Stimulated activated memory B cell treated with anti-CD40 and anti-IgM and Interleukin-4, amounts not matched to agents 10 μg/mL and 1 μg/mL and 100 μg/mL, for 72 hours (primary cell): ENCODE measurements at regions not wholly inside any gene's neighbourhood (a gene's known extent, or its start where the extent isn't known, plus 50 kb on each side); places are given as distances from the start of the nearest gene placed in this dataset.
"Not testable (repeated sequence)": the region's sequence is repeated elsewhere in the genome, so short reads cannot be mapped to it uniquely, and the experiment has no call there.

Source experiments
- ATAC-seq: fragments of 150-1000 bp; cut with Tn5 transposase; 2 replicates; pipeline ENCODE4 v1.10.0; 2021
- H3K27ac Mint-ChIP-seq: one replicate; pipeline ENCODE4 v1.8.0; 2022; ENCODE audit warnings: mild to moderate bottlenecking, mixed read lengths
- H3K27me3 Mint-ChIP-seq: one replicate; pipeline ENCODE4 v1.8.0; 2022; ENCODE audit warnings: mixed read lengths
- H3K36me3 Mint-ChIP-seq: one replicate; pipeline ENCODE4 v1.8.0; 2022; ENCODE audit warnings: mixed read lengths
- H3K4me1 Mint-ChIP-seq: one replicate; pipeline ENCODE4 v1.8.0; 2022; ENCODE audit warnings: mixed read lengths
- H3K4me3 Mint-ChIP-seq: one replicate; pipeline ENCODE4 v1.8.0; 2022; ENCODE audit warnings: mild to moderate bottlenecking, moderate library complexity, mixed read lengths
- H3K9me3 Mint-ChIP-seq: one replicate; pipeline ENCODE4 v1.8.0; 2022; ENCODE audit warnings: mixed read lengths

DNA sequence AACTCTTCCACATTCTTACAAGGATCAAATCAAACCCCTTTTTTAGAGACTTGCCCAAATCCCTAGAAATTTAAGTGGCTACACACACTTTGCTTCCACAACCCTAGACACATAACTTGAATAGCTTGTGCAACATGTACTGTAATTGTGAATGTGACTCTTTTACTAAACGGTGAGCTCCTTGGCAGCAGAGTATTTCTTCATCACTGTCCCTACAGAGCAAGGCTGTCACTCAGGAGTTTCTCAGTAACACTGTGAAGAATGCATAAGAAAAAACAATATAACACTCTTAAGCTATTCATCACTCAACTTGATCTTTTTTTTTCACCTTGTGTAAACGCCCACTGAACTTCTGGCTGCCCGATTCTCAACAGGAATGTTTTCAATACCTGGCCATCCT, 53.8 kb upstream of the ADAMTS18 start:
- Mint-ChIP-seq H3K4me3 (no peak overlapping the region), H3K27ac (no peak overlapping the region), H3K4me1 (no peaks in the 10 kb centered on the region), H3K27me3 (no peaks in the 10 kb centered on the region), H3K9me3 (no peaks in the 10 kb centered on the region), H3K36me3 (no peaks in the 10 kb centered on the region)
- no peak for ATAC-seq

- ATAC-seq: no peak
Observed at GRCh38 chr16:77491091-77491490, 56.3 kb upstream of the ADAMTS18 start.

GRCh38 chr16:77496934-77497333, 62.1 kb upstream of the ADAMTS18 start:
- peaks cover 4% of the 10 kb centered on the region for H3K9me3 Mint-ChIP-seq
- H3K4me3 Mint-ChIP-seq: no peak overlapping the region
- H3K27me3 Mint-ChIP-seq: no peaks in the 10 kb centered on the region
- H3K27ac Mint-ChIP-seq: no peak overlapping the region
- no peaks in the 10 kb centered on the region for H3K4me1 Mint-ChIP-seq
- no peaks in the 10 kb centered on the region for H3K36me3 Mint-ChIP-seq
- ATAC-seq: no peak

More at GRCh38 chr16:77491091-77491490, 56.3 kb upstream of the ADAMTS18 start:
- Mint-ChIP-seq H3K27ac (no peak overlapping the region), H3K9me3 (no peaks in the 10 kb centered on the region), H3K27me3 (no peaks in the 10 kb centered on the region), H3K4me3 (no peak overlapping the region), H3K36me3 (no peaks in the 10 kb centered on the region), H3K4me1 (no peaks in the 10 kb centered on the region)

DNA sequence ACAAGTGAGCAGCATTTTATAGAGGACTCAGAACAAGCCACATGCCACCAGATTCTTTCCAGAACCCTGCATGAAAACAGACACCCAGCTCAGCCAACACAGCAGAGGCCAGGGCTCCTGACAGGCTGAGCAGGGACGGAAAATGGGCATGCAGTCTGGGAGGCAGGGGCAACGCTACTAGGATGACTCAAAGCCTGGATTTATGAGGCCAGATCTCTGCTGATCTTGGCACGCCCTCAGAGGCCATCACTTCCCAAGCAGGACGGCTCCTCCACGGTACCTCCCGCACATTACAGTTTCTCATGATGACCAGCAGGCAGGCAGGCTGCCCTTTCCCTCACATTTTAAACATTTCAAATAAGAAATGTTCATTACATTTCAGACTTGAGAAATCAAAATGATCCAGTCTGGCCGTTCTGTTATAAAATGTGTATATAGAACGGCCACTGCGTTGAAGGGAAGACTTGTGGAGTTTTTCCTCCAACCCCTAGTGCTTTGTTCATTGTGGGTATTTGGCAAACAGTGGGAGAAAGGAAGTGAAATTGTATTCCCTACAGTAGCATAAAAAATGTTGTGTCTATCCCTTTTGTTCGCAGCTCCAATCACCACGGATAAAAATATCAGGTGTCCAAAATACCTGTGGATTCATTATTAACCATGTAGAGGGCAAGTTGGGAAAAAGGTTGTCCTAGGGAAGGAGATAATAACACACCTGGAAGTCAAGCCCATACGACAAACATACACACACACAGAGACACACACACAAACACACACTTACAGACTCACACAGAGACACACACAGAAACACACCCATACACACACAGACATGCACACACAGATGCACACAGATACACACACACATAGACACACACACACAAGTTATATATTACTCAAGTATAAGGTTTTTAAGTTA, 64.8 kb upstream of the ADAMTS18 start:
- Mint-ChIP-seq H3K4me1 (no peaks in the 10 kb centered on the region), H3K27me3 (no peaks in the 10 kb centered on the region), H3K36me3 (no peaks in the 10 kb centered on the region), H3K27ac (no peak overlapping the region), H3K4me3 (no peak overlapping the region), H3K9me3 (peaks cover 4% of the 10 kb centered on the region)
- no peak for ATAC-seq

DNA sequence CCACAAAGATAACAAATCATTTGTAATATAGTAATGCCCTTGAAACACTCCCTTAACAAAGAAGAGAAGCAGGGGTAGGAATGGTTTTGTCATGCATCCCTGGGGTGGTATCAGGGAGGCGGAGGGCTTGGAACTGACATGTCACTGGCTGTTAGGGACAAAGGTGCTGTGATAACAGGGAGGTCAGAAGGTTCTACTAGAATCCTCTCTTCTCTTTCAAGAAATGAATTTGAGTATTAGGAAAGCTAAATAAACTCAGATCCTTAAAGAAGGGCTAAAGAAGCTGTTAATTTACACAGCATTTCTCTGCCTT, 65.4 kb upstream of the ADAMTS18 start:
- no peaks in the 10 kb centered on the region for H3K4me1 Mint-ChIP-seq
- H3K27me3 Mint-ChIP-seq: no peaks in the 10 kb centered on the region
- H3K36me3 Mint-ChIP-seq: no peaks in the 10 kb centered on the region
- H3K9me3 Mint-ChIP-seq: peaks cover 4% of the 10 kb centered on the region
- no peak overlapping the region for H3K4me3 Mint-ChIP-seq
- H3K27ac Mint-ChIP-seq: no peak overlapping the region
- ATAC-seq: no peak

DNA sequence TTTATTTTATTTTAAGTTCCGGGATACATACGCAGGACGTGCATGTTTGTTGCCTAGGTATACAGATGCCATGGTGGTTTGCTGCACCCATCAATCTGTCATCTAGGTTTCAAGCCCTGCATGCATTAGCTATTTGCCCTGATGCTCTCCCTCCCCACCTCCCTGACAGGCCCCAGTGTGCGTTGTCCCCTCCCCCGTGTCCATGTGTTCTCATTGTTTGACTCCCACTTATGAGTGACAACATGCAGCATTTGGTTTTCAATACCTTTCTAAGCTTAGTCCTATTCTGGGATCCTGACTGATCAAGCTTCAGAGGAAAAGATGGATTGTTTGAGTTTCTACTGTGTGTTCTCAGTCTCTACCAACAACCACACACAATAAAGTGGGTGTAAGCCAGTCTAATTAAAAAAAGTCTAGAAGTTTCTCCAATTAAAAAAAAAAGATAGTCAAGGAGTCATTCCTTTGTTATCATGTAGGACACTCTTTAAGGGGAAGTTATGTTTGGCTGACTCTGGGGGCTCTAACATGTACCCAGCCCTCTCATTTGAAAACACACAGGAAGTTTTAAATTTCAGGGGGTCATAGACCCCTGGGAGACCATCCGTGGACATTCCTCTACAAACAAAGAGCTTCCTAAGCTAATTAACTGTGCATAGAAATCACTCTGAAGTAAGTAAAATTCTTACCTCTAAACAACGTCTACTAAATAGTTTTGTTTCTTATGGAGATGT, 66.3 kb upstream of the ADAMTS18 start:
- peaks cover 4% of the 10 kb centered on the region for H3K9me3 Mint-ChIP-seq
- no peak overlapping the region for H3K27ac Mint-ChIP-seq

GRCh38 chr16:77502448-77502847, 67.6 kb upstream of the ADAMTS18 start:
- H3K4me3 Mint-ChIP-seq: no peak overlapping the region
- H3K4me1 Mint-ChIP-seq: no peaks in the 10 kb centered on the region
- no peaks in the 10 kb centered on the region for H3K9me3 Mint-ChIP-seq
- ATAC-seq: no peak
- H3K27me3 Mint-ChIP-seq: no peaks in the 10 kb centered on the region
- no peak overlapping the region for H3K27ac Mint-ChIP-seq
- no peaks in the 10 kb centered on the region for H3K36me3 Mint-ChIP-seq

More for the DNA sequence above, 66.3 kb upstream of the ADAMTS18 start:
- Mint-ChIP-seq H3K4me1 (no peaks in the 10 kb centered on the region), H3K36me3 (no peaks in the 10 kb centered on the region), H3K27me3 (no peaks in the 10 kb centered on the region), H3K4me3 (no peak overlapping the region)
- no peak for ATAC-seq

DNA sequence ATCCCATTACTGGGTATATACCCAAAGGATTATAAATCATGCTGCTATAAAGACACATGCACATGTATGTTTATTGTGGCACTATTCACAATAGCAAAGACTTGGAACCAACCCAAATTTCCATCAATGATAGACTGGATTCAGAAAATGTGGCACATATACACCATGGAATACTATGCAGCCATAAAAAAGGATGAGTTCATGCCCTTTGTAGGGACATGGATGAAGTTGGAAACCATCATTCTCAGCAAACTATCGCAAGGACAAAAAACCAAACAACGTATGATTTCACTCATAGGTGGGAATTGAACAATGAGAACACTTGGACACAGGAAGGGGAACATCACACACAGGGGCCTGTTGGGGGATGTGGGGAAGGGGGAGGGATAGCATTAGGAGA, 71.7 kb upstream of the ADAMTS18 start:
- not testable (repeated sequence) for H3K4me1 Mint-ChIP-seq, H3K27ac Mint-ChIP-seq, ATAC-seq, H3K36me3 Mint-ChIP-seq, H3K27me3 Mint-ChIP-seq, H3K4me3 Mint-ChIP-seq, H3K9me3 Mint-ChIP-seq

DNA sequence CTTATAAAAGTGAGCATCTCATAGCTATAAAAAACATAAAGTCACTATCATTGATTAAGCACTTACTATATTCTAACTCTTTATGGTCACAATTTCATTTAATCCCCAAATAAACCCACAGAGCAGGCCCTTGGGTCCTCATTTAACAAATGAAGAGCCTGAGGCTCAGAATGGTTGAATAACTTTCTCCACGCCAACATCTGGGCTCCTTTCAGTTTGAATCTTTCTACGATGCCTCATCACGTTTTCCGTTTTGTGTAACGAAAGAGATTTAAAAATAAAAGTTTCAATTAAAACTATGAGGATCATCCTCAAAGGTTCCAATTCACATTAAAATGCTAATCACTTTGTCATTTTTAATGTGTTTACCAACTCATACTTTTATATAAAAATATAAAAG, 74.2 kb upstream of the ADAMTS18 start:
- no peak overlapping the region for H3K4me3 Mint-ChIP-seq
- ATAC-seq: no peak
- H3K36me3 Mint-ChIP-seq: no peaks in the 10 kb centered on the region
- no peaks in the 10 kb centered on the region for H3K27me3 Mint-ChIP-seq
- H3K4me1 Mint-ChIP-seq: no peaks in the 10 kb centered on the region
- H3K27ac Mint-ChIP-seq: no peak overlapping the region
- H3K9me3 Mint-ChIP-seq: no peaks in the 10 kb centered on the region

DNA sequence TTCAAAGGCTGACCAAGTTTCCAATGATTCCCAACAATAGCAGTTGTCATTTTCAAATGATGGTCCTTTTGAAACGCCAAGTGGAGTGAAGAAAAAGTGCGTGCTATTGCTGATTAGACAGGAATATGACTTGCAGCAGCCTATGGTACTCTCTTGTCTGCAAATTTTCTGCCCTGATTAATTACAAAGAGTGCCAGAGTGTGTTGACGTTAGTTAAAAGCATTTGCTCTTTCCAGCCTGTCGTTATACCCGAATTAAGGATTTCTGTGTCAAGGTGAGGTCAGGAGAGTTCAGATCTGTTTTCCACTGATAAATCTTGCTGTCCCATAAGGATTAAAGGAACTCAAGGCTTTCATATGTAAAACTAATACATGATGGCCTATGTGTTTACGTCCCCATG, 75.0 kb upstream of the ADAMTS18 start:
- H3K27me3 Mint-ChIP-seq: no peaks in the 10 kb centered on the region
- H3K27ac Mint-ChIP-seq: no peak overlapping the region
- H3K4me1 Mint-ChIP-seq: no peaks in the 10 kb centered on the region
- H3K36me3 Mint-ChIP-seq: no peaks in the 10 kb centered on the region
- no peak for ATAC-seq
- no peak overlapping the region for H3K4me3 Mint-ChIP-seq
- H3K9me3 Mint-ChIP-seq: no peaks in the 10 kb centered on the region

DNA sequence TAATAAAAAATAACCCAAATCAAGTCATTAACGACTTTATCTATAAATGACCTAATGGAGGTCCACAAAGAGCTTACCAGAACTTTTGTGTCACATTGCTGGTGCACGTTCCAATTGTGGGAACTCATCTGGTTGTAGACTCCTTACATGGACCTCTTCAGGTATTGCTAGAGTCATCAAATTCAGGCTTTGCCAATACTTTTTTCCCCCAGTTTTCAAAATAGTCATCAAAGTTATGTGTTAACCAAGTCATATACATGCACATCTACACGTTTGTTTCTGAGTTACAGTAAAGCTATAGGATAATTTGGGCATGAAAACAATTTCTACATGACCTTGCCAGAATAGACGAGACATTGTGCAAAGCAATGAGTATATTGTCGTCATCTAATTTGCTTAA, 76.2 kb upstream of the ADAMTS18 start:
- ATAC-seq: no peak
- Mint-ChIP-seq H3K4me1 (no peaks in the 10 kb centered on the region), H3K36me3 (no peaks in the 10 kb centered on the region), H3K27me3 (no peaks in the 10 kb centered on the region), H3K27ac (no peak overlapping the region), H3K9me3 (no peaks in the 10 kb centered on the region), H3K4me3 (no peak overlapping the region)

- no peak overlapping the region for H3K27ac Mint-ChIP-seq
- peaks cover 11% of the 10 kb centered on the region for H3K27me3 Mint-ChIP-seq
- H3K4me1 Mint-ChIP-seq: no peaks in the 10 kb centered on the region
- no peak overlapping the region for H3K4me3 Mint-ChIP-seq
- ATAC-seq: no peak
- no peaks in the 10 kb centered on the region for H3K36me3 Mint-ChIP-seq
- H3K9me3 Mint-ChIP-seq: no peaks in the 10 kb centered on the region
Observed at GRCh38 chr16:77514500-77515220, 79.8 kb upstream of the ADAMTS18 start.

DNA sequence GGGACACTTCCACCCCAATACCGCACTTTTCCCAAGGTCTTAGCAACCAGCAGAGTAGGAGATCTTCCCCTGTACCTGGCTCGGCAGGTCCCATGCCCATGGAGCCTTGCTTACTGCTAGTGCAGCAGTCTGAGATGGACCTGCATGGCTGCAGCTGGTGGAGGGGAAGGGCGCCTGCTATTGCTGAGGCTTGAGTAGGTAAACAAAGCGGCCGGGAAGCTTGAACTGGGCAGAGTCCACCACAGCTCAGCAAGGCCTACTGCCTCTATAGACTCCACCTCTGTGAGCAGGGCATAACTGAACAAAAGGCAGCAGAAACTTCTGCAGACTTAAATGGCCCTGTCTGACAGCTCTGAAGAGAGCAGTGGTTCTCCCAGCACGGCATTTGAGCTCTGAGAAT, 90.4 kb upstream of the ADAMTS18 start:
- H3K27me3 Mint-ChIP-seq, H3K27ac Mint-ChIP-seq, H3K36me3 Mint-ChIP-seq, ATAC-seq, H3K9me3 Mint-ChIP-seq, H3K4me3 Mint-ChIP-seq, H3K4me1 Mint-ChIP-seq: not testable (repeated sequence)

DNA sequence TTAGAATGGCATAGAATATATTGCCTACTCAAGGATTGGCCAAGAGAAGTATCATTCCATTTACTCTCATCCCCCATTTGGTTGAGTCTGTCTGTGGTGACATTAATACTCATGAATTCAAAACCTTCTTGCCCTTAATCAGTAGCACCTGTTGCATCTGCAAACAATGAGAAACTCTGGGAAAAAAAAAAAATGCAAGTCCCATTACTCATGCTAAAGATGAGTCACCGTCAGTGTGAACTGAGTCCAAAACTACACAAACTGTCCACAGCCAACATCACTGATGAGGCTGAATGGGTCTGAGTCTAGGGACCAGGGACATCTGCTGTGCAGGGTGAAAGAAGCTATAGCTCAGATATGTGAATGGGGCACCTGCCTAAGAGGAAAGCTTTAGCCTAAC, 96.9 kb upstream of the ADAMTS18 start:
- Mint-ChIP-seq H3K27me3 (no peaks in the 10 kb centered on the region), H3K4me1 (no peaks in the 10 kb centered on the region), H3K4me3 (no peak overlapping the region), H3K27ac (no peak overlapping the region), H3K9me3 (peaks cover 2% of the 10 kb centered on the region), H3K36me3 (no peaks in the 10 kb centered on the region)
- ATAC-seq: no peak

DNA sequence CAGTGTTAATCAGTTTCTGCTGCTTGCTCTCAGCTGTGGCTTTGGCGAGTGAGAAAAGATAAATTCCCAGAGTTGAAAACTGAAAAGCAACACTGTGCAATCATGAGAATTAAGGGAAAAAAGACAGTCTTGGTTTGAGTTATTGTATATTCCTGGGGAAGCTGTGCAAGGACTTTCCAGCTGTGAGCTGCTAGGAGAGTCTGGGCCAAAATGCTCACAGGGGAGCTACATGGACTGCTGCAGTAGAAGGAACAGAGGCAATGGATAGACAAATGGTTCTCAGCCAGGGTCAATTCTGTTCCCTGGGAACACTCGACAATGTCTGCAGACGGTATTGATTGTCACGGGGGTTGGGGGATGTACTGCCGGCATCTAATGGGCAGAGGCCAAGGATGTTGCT, 102.0 kb upstream of the ADAMTS18 start:
- H3K27me3 Mint-ChIP-seq: no peaks in the 10 kb centered on the region
- no peak for ATAC-seq
- H3K4me3 Mint-ChIP-seq: no peak overlapping the region
- no peaks in the 10 kb centered on the region for H3K4me1 Mint-ChIP-seq
- peaks cover 2% of the 10 kb centered on the region for H3K9me3 Mint-ChIP-seq
- H3K36me3 Mint-ChIP-seq: no peaks in the 10 kb centered on the region
- H3K27ac Mint-ChIP-seq: no peak overlapping the region
